Gastroesophageal sphincter (tissue), 3 donors: ENCODE measurements at regions not wholly inside any gene's neighbourhood (a gene's known extent, or its start where the extent isn't known, plus 50 kb on each side); places are given as distances from the start of the nearest gene placed in this dataset.

Experiments
- POLR2AphosphoS5 ChIP-seq: sonication (generic); formaldehyde crosslinking; IDR thresholded peaks from one replicate; pipeline ENCODE4 v1.6.1; 2017; ENCODE audit warnings: antibody characterized with exemption
- TF ChIP-seq, protein P1 (sequence below), 4 experiments: fragments of 200-600 bp in 2 of 4; fragments of 450-650 bp in 2 of 4; sonication (generic) in 1 of 4; IDR thresholded peaks; one replicate each; pipeline ENCODE4 v1.5.1; 2017 to 2019; ENCODE audit warnings: antibody characterized with exemption in 4 of 4, mild to moderate bottlenecking in 2 of 4, moderate library complexity in 2 of 4

DNA sequence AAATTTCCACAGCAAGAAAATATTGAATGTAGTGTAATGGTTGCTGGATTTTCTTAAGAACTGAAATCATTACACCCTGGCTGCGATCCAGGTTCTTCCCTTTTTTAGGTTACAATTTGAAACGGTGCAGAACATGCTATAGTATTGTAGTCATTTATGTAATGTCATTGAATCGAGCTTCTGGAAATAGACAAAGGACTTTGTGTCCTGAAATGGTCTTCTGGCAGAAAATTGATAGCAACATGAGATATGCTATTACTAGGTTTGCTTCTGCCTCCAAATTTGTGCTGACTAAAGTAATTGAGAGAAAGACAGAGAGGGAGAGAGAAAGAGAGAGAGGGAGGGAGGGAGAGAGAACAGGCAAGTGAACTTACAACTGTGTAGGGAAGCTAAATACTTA lies 146.2 kb upstream of the NFIA start:
- TF ChIP-seq POLR2AphosphoS5 = no peak
- TF ChIP-seq, protein P1, sequence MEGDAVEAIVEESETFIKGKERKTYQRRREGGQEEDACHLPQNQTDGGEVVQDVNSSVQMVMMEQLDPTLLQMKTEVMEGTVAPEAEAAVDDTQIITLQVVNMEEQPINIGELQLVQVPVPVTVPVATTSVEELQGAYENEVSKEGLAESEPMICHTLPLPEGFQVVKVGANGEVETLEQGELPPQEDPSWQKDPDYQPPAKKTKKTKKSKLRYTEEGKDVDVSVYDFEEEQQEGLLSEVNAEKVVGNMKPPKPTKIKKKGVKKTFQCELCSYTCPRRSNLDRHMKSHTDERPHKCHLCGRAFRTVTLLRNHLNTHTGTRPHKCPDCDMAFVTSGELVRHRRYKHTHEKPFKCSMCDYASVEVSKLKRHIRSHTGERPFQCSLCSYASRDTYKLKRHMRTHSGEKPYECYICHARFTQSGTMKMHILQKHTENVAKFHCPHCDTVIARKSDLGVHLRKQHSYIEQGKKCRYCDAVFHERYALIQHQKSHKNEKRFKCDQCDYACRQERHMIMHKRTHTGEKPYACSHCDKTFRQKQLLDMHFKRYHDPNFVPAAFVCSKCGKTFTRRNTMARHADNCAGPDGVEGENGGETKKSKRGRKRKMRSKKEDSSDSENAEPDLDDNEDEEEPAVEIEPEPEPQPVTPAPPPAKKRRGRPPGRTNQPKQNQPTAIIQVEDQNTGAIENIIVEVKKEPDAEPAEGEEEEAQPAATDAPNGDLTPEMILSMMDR (IDR thresholded peaks at IDR 0.05) = no peak
